HepG2 (cell line): ENCODE measurements at regions not wholly inside any gene's neighbourhood (a gene's known extent, or its start where the extent isn't known, plus 50 kb on each side); places are given as distances from the start of the nearest gene placed in this dataset.

Experiments used
- ARNT ChIP-seq: fragments of 450-650 bp; IDR thresholded peaks from 2 replicates; pipeline ENCODE4 v1.6.1; 2017
- EZH2 ChIP-seq: conservative IDR thresholded peaks from 2 replicates; pipeline ENCODE4 v1.6.1; 2012; ENCODE audit warnings: mild to moderate bottlenecking, low read depth, low read length, moderate library complexity
- MYC ChIP-seq: sonication (generic); formaldehyde crosslinking; IDR thresholded peaks from 2 replicates; pipeline ENCODE4 v1.9.0; 2021; ENCODE audit warnings: missing genetic modification reagents, borderline replicate concordance
- NCOR1 ChIP-seq: fragments of 200-600 bp; sonication (generic); IDR thresholded peaks from 2 replicates; pipeline ENCODE4 v1.7.0; 2017; ENCODE audit warnings: antibody characterized with exemption, low read length, borderline replicate concordance
- TBP ChIP-seq: sonication (generic); formaldehyde crosslinking; IDR thresholded peaks from 2 replicates; pipeline ENCODE4 v1.5.0; 2020; ENCODE audit warnings: missing genetic modification reagents
- ZNF282 ChIP-seq: fragments of 450-650 bp; IDR thresholded peaks from 2 replicates; pipeline ENCODE4 v1.6.1; 2018; ENCODE audit not compliant: partially characterized antibody

GRCh38 chr5:105849701-105850100 lies 1821.0 kb downstream of the EFNA5 start:
- no peak for TF ChIP-seq NCOR1
- no peak for TF ChIP-seq ARNT
- no peak for TF ChIP-seq ZNF282
- TF ChIP-seq MYC (CRISPR knock-in tag), result no peak
- no peak for TF ChIP-seq TBP (CRISPR knock-in tag)
- TF ChIP-seq EZH2, result no peak
